ENCODE measurements at regions not wholly inside any gene's neighbourhood (a gene's known extent, or its start where the extent isn't known, plus 50 kb on each side); places are given as distances from the start of the nearest gene placed in this dataset.
"Not testable (repeated sequence)": the region's sequence is repeated elsewhere in the genome, so short reads cannot be mapped to it uniquely, and the experiment has no call there.

GRCh38 chr16:26596033-26596432 lies 470.7 kb upstream of the C16orf82 start:
- TF ChIP-seq CTCF, POLR2A (IDR thresholded peaks at IDR 0.05): not testable (repeated sequence)

Measured in heart left ventricle (tissue), 13 donors.